Lower leg skin (tissue), 4 donors: ENCODE measurements at regions not wholly inside any gene's neighbourhood (a gene's known extent, or its start where the extent isn't known, plus 50 kb on each side); places are given as distances from the start of the nearest gene placed in this dataset.

ENCODE experiments used
- DNase-seq, 2 donors: peaks; one replicate each; pipeline ENCODE4 v3.0.0-alpha.2; 2019; ENCODE audit warnings: low spot score in 2 of 2
- H3K4me3 ChIP-seq: fragments of 200-600 bp; sonication (generic); 2 replicates; pipeline ENCODE4 v1.5.1; 2017; ENCODE audit warnings: mild to moderate bottlenecking, low read depth; ENCODE audit not compliant: poor library complexity, severe bottlenecking
- POLR2A ChIP-seq, 2 donors: fragments of 450-650 bp; IDR thresholded peaks; one replicate each; pipeline ENCODE4 v1.6.1; 2016 to 2017; ENCODE audit warnings: antibody characterized with exemption in 2 of 2, mild to moderate bottlenecking in 1 of 2, moderate library complexity in 1 of 2
- WGBS, 2 donors: methylation state at CpG; one replicate each; pipeline ENCODE4 v1.1.5; 2018; 5-methylcytosine and 5-hydroxymethylcytosine counted together
- intact Hi-C: fragments of 100-400 bp; cut with DNase I; formaldehyde crosslinking; loops from one replicate; pipeline ENCODE4 v1.15.0; 2023; ENCODE audit warnings: low total_unique reads
- TF ChIP-seq, protein P1 (sequence below), 3 donors: fragments of 450-650 bp; IDR thresholded peaks; one replicate each; pipeline ENCODE4 v1.5.1; 2016; ENCODE audit warnings: antibody characterized with exemption in 3 of 3, mild to moderate bottlenecking in 3 of 3, moderate library complexity in 2 of 3

DNA sequence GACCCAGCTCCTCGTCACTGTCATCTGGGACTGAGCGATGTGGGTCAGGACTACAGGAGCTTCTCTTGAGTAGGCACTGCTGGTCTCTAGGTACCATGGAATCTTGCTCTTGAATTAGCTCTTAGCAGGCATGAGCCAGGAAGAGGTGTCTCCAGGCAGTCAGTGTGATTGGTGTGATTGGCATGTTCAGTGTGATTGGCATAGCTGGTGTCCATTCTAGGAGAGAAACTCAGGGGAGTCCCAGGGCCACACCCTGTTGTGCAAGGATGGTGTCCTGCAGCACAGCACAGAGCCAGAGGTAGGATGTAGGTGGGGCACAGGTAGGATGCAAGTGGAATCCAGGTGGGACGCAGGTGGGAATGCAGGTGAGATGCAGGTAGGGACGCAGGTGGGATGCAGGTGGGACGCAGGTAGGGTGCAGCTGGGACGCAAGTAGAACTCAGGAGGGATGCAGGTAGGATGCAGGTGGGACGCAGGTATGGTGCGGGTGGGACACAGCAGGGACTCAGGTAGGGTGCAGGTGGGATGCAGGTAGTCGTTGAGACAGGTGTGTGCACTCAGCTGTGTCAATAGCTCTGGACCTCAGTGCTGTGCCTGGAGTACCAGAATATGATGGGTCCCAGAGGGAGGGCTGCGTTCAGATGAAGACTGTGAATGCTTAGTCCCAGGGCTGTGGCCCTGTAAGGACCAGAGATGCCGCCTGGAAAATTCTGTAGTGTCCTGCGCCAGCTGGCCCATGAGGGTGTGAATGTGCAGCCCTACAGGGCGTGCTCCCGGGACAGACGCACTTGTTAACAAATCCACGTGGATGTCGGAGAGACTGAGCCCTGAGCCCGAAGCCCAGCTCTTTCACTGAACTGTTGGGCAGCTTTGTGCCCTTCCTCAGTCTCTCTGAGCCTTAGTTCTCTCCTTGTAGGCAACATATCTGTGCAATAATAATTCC, 248.2 kb upstream of the PITRM1 start:
- WGBS, 2 donors, result 86 to 88% methylated on average over 16 to 18 of the region's 18 CpGs
- H3K4me3 ChIP-seq, result no peak overlapping the region
- DNase-seq, result peak in 1 of 2 donors; percentile 54
- no peak for TF ChIP-seq POLR2A (IDR thresholded peaks at IDR 0.05)
- TF ChIP-seq, protein P1, sequence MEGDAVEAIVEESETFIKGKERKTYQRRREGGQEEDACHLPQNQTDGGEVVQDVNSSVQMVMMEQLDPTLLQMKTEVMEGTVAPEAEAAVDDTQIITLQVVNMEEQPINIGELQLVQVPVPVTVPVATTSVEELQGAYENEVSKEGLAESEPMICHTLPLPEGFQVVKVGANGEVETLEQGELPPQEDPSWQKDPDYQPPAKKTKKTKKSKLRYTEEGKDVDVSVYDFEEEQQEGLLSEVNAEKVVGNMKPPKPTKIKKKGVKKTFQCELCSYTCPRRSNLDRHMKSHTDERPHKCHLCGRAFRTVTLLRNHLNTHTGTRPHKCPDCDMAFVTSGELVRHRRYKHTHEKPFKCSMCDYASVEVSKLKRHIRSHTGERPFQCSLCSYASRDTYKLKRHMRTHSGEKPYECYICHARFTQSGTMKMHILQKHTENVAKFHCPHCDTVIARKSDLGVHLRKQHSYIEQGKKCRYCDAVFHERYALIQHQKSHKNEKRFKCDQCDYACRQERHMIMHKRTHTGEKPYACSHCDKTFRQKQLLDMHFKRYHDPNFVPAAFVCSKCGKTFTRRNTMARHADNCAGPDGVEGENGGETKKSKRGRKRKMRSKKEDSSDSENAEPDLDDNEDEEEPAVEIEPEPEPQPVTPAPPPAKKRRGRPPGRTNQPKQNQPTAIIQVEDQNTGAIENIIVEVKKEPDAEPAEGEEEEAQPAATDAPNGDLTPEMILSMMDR (IDR thresholded peaks at IDR 0.05), result no peak
- intact Hi-C loops, result no loop called here

DNA sequence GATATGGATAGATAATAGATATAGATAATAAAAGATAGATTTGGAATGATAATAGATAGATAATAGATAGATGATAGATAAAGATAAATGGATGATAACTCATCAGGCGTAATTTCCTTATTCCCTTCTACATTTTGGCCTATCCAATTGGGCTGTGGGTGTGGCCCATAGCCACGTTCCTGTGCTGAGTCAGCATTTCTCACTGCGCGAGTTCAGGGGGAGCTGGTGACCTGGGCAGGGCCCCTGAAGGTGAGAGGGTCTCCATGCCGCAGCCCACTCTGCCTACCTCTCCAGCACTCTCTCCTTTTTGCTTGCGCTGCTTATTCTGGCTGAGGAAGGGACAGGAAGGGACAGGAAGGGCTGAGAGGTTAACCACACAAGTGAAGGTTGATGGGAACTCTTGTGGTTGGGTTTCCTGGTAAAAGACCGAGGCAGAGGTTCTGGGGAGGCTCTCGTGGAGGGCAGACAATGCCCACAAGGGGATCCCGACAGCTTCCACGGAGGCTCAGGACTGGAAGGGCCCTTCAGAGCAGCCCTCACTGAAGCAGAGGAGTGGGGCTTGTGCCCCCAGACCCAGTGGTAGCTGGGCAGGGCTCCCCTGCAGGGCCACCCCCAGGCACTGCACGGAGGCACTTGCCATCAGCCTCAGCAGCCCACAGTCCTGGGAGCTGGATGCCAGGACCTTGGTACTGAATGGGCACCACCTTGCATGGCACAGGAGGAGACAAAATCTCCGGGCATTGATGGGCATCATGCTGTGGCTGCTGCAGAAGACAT, 247.3 kb upstream of the PITRM1 start:
- 78 to 83% methylated on average over 11 to 12 of the region's 12 CpGs for WGBS, 2 donors
- H3K4me3 ChIP-seq, result no peak overlapping the region
- intact Hi-C loops, result no loop called here
- DNase-seq, result peak in 1 of 2 donors; percentile 63
- TF ChIP-seq, protein P1 (IDR thresholded peaks at IDR 0.05), result no peak

DNA sequence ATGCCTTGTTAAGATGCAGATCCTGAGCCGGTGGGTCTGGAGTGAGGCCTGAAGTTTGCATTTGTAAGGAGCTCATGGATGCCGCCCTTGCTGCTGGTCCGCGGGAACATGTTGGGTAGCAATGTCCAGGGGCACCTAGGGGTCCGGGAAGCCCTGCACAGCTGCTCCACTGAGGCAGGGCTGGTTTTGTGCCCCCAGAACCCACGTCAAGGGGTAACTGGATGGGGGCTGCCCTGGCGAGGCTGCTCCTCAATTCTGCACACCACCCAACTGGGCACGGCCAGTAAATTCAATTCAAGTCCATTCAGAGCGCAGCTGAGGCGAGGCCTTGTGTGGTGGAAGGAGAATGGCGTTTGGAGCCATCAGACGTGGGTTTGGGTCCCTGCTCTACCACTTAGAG, 246.3 kb upstream of the PITRM1 start:
- 78% methylated on average over 12 of the region's 12 CpGs for WGBS, 2 donors
- TF ChIP-seq, protein P1 (IDR thresholded peaks at IDR 0.05), result no peak
- TF ChIP-seq POLR2A (IDR thresholded peaks at IDR 0.05), result no peak

DNA sequence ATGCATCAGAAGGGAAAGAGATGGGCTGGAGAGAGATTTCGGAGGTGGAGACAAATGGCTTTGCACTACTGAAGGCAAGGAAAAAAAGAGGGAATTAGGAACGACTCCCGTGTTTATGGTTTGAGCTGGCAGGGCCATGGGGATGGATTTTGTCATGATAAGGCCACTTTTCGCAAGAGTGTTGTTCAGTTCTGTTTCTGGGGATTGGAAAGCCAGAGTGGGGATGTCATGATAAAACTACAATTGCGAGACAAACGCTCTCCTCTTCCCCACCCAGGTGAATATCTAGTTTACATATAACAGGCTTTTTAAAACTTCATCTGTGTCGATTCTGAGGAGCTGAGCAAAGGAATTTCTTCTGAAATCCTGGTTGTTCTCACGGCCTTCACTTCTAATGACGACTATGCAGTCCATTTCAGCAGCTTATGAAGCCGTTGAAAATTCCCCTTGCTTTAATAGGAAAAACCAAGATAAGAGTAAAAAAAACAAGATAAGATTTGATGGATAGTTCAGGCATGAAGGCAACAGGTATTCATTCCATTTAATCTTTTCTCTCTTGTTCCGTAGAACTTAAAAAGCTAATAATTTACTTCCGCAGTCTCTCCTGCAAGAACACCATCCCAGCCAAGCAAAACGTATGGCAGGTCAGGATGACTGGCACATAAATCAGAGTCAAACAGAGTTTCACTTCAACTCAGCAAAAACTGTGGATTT, 245.6 kb upstream of the PITRM1 start:
- intact Hi-C loops, result no loop called here
- 83 to 85% methylated on average over 13 of the region's 13 CpGs for WGBS, 2 donors
- no peak for TF ChIP-seq POLR2A (IDR thresholded peaks at IDR 0.05)
- TF ChIP-seq, protein P1 (IDR thresholded peaks at IDR 0.05), result no peak
- DNase-seq, result peak in 1 of 2 donors; percentile 60
- no peak overlapping the region for H3K4me3 ChIP-seq

More for the DNA sequence above, 246.3 kb upstream of the PITRM1 start:
- DNase-seq, result peak in 1 of 2 donors; percentile 82
- intact Hi-C loops, result no loop called here
- H3K4me3 ChIP-seq, result no peak overlapping the region

DNA sequence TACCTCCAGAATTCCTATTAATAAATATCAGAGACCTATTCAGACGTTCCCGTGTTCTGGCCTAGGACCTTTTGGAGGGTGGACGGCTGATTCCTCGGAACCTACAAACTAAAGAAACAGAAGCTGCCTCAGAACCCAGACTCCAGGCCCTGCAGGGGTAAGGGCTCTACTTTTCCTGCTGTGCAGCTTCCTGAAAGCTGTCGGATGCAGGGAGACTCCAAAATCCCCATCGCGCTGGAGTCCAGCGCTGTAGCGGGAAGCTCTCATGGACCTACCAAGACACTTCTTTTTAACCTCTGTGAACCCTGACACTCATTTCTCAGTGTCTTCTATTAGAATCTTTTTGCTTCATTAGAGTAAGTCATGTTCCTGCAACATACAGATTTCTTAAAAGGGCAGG, 244.5 kb upstream of the PITRM1 start:
- TF ChIP-seq, protein P1 (IDR thresholded peaks at IDR 0.05), result no peak
- TF ChIP-seq POLR2A (IDR thresholded peaks at IDR 0.05), result no peak
- intact Hi-C loops, result no loop called here

More for the DNA sequence above, 244.5 kb upstream of the PITRM1 start:
- peak in 1 of 2 donors; percentile 59 for DNase-seq
- WGBS, 2 donors, result 90 to 95% methylated on average over 9 of the region's 9 CpGs
- no peak overlapping the region for H3K4me3 ChIP-seq
